ENCODE measurements at regions not wholly inside any gene's neighbourhood (a gene's known extent, or its start where the extent isn't known, plus 50 kb on each side); places are given as distances from the start of the nearest gene placed in this dataset.

GRCh38 chr18:75158465-75159237, 50.3 kb downstream of the PTGR3 start:
- no peak overlapping the region for H3K4me2 ChIP-seq (ENCODE audit: unreplicated experiment)
- DNase-seq: no peak
- no peak overlapping the region for H2AFZ ChIP-seq
- no peak for TF ChIP-seq EZH2phosphoT487 (IDR thresholded peaks at IDR 0.05; ENCODE audit: insufficient read depth, low read depth)
- TF ChIP-seq EZH2 (IDR thresholded peaks at IDR 0.05; ENCODE audit: insufficient read depth, poor library complexity, severe bottlenecking): no peak
- no peak overlapping the region for H3K4me3 ChIP-seq
- no peaks in the 10 kb centered on the region for H3K4me1 ChIP-seq (ENCODE audit: insufficient read depth)
- H3K9me3 ChIP-seq (ENCODE audit: low read depth): no peaks in the 10 kb centered on the region
- H3K9me2 ChIP-seq (ENCODE audit: insufficient read depth): no peaks in the 10 kb centered on the region
- H3K27ac ChIP-seq: no peak overlapping the region
- H3F3A ChIP-seq (ENCODE audit: insufficient read depth): no peaks in the 10 kb centered on the region
- H3K79me2 ChIP-seq (ENCODE audit: insufficient read depth): no peaks in the 10 kb centered on the region
- no peaks in the 10 kb centered on the region for H4K20me1 ChIP-seq (ENCODE audit: insufficient read depth)
- in situ Hi-C loops (cut with MboI): no loop called here
- WGBS, 2 experiments (ENCODE audit: low coverage in 1 of 2, low lambda C conversion rate in 2 of 2, missing lambda C conversion rate in 2 of 2): 82 to 84% methylated on average over 24 of the region's 24 CpGs
- peaks cover 26% of the 10 kb centered on the region for H3K27me3 ChIP-seq (replicated peaks; ENCODE audit: insufficient read depth)
- no peaks in the 10 kb centered on the region for H3K36me3 ChIP-seq (ENCODE audit: low read depth)
- H3K9ac ChIP-seq: no peak overlapping the region

GRCh38 chr18:75157851-75158250, 51.1 kb downstream of the PTGR3 start:
- TF ChIP-seq EZH2 (IDR thresholded peaks at IDR 0.05; ENCODE audit: insufficient read depth, poor library complexity, severe bottlenecking): no peak
- no peak for TF ChIP-seq EZH2phosphoT487 (IDR thresholded peaks at IDR 0.05; ENCODE audit: insufficient read depth, low read depth)

GRCh38 chr18:75157381-75157780, 51.6 kb downstream of the PTGR3 start:
- Histone ChIP-seq H3K27me3 (replicated peaks; ENCODE audit: insufficient read depth) (peaks cover 26% of the 10 kb centered on the region), H3K36me3 (ENCODE audit: low read depth) (no peaks in the 10 kb centered on the region), H3K4me1 (ENCODE audit: insufficient read depth) (no peaks in the 10 kb centered on the region), H3F3A (ENCODE audit: insufficient read depth) (no peaks in the 10 kb centered on the region), H3K4me3 (no peak overlapping the region), H3K4me2 (ENCODE audit: unreplicated experiment) (no peak overlapping the region), H3K9me2 (ENCODE audit: insufficient read depth) (no peaks in the 10 kb centered on the region), H3K79me2 (ENCODE audit: insufficient read depth) (no peaks in the 10 kb centered on the region), H3K9me3 (ENCODE audit: low read depth) (no peaks in the 10 kb centered on the region), H3K27ac (no peak overlapping the region), H4K20me1 (ENCODE audit: insufficient read depth) (no peaks in the 10 kb centered on the region), H3K9ac (no peak overlapping the region), H2AFZ (no peak overlapping the region)
- WGBS, 2 experiments (ENCODE audit: low coverage in 1 of 2, low lambda C conversion rate in 2 of 2, missing lambda C conversion rate in 2 of 2): 63 to 73% methylated on average over 8 to 12 of the region's 12 CpGs
- in situ Hi-C loops (cut with MboI): no loop called here
- TF ChIP-seq EZH2 (IDR thresholded peaks at IDR 0.05; ENCODE audit: insufficient read depth, poor library complexity, severe bottlenecking) (no peak), EZH2phosphoT487 (IDR thresholded peaks at IDR 0.05; ENCODE audit: insufficient read depth, low read depth) (no peak)
- DNase-seq: no peak

More at GRCh38 chr18:75157851-75158250, 51.1 kb downstream of the PTGR3 start:
- Histone ChIP-seq H3K9me3 (ENCODE audit: low read depth) (no peaks in the 10 kb centered on the region), H3K9ac (no peak overlapping the region), H3K79me2 (ENCODE audit: insufficient read depth) (no peaks in the 10 kb centered on the region), H4K20me1 (ENCODE audit: insufficient read depth) (no peaks in the 10 kb centered on the region), H3K36me3 (ENCODE audit: low read depth) (no peaks in the 10 kb centered on the region), H2AFZ (no peak overlapping the region), H3K4me1 (ENCODE audit: insufficient read depth) (no peaks in the 10 kb centered on the region), H3K27me3 (replicated peaks; ENCODE audit: insufficient read depth) (peaks cover 26% of the 10 kb centered on the region), H3F3A (ENCODE audit: insufficient read depth) (no peaks in the 10 kb centered on the region), H3K9me2 (ENCODE audit: insufficient read depth) (no peaks in the 10 kb centered on the region), H3K4me3 (no peak overlapping the region), H3K27ac (no peak overlapping the region), H3K4me2 (ENCODE audit: unreplicated experiment) (no peak overlapping the region)
- no peak for DNase-seq
- in situ Hi-C loops (cut with MboI): no loop called here
- WGBS, 2 experiments (ENCODE audit: low coverage in 1 of 2, low lambda C conversion rate in 2 of 2, missing lambda C conversion rate in 2 of 2): 80 to 84% methylated on average over 12 of the region's 12 CpGs

GRCh38 chr18:75156831-75157230, 52.1 kb downstream of the PTGR3 start:
- whole genome bisulfite sequencing, 2 experiments (ENCODE audit: low coverage in 1 of 2, low lambda C conversion rate in 2 of 2, missing lambda C conversion rate in 2 of 2): 66 to 68% methylated on average over 5 of the region's 5 CpGs
- in situ Hi-C loops (cut with MboI): no loop called here
- peaks cover 24% of the 10 kb centered on the region for H3K27me3 ChIP-seq (replicated peaks; ENCODE audit: insufficient read depth)
- no peak for TF ChIP-seq EZH2phosphoT487 (IDR thresholded peaks at IDR 0.05; ENCODE audit: insufficient read depth, low read depth)
- no peaks in the 10 kb centered on the region for H3K9me2 ChIP-seq (ENCODE audit: insufficient read depth)
- H2AFZ ChIP-seq: no peak overlapping the region
- H3K4me1 ChIP-seq (ENCODE audit: insufficient read depth): no peaks in the 10 kb centered on the region
- H3K9me3 ChIP-seq (ENCODE audit: low read depth): no peaks in the 10 kb centered on the region
- no peak overlapping the region for H3K4me3 ChIP-seq
- no peak overlapping the region for H3K4me2 ChIP-seq (ENCODE audit: unreplicated experiment)
- no peaks in the 10 kb centered on the region for H3F3A ChIP-seq (ENCODE audit: insufficient read depth)
- no peak for DNase-seq
- no peaks in the 10 kb centered on the region for H4K20me1 ChIP-seq (ENCODE audit: insufficient read depth)
- no peak overlapping the region for H3K27ac ChIP-seq
- H3K79me2 ChIP-seq (ENCODE audit: insufficient read depth): no peaks in the 10 kb centered on the region
- H3K9ac ChIP-seq: no peak overlapping the region
- H3K36me3 ChIP-seq (ENCODE audit: low read depth): no peaks in the 10 kb centered on the region

All from GM23248 (cell line).